HepG2 (cell line): ENCODE measurements at regions not wholly inside any gene's neighbourhood (a gene's known extent, or its start where the extent isn't known, plus 50 kb on each side); places are given as distances from the start of the nearest gene placed in this dataset.

Source experiments
- ATAC-seq: fragments of 200-7000 bp; cut with Tn5 transposase; 3 replicates; pipeline ENCODE4 v1.9.1; 2020; ENCODE audit warnings: mild to moderate bottlenecking, moderate library complexity
- BruUV-seq: library from RNA; stranded (reverse); fragments of 400-500 nt; replicated peaks from 2 replicates; lab custom pipeline; 2021; lab: Mats Ljungman, UMichigan
- CTCF ChIA-PET: fragments of 300-600 bp; formaldehyde crosslinking; extraction: SDS; loops from one replicate; lab custom pipeline; 2021; ENCODE audit warnings: low total read pairs, inconsistent platforms, low intra/inter-chr PET ratio; lab: Yijun Ruan, JAX
- POLR2A ChIA-PET: fragments of 350-600 bp; sonication (Branson Sonifier 250); formaldehyde crosslinking; loops from one replicate; lab custom pipeline; 2020; ENCODE audit warnings: antibody characterized with exemption, inconsistent platforms; lab: Yijun Ruan, JAX
- DNase-seq: peaks from one replicate; pipeline ENCODE4 v3.0.0-alpha.2; 2015; ENCODE audit warnings: low spot score
- FAIRE-seq: peaks from 3 replicates; lab custom pipeline; 2011; peaks lifted over from hg19 to GRCh38; lab: Jason Lieb, UNC
- H2AFZ ChIP-seq: one replicate; pipeline ENCODE4 v1.6.1; 2011; ENCODE audit warnings: low read length, inconsistent platforms
- H3K27ac ChIP-seq: fragments of 300-600 bp; 3 replicates; pipeline ENCODE4 v1.8.0; 2011; ENCODE audit warnings: mixed run types, mild to moderate bottlenecking, mixed read lengths, low read length, inconsistent platforms; ENCODE audit not compliant: insufficient read depth; ENCODE audit errors: extremely low read length
- H3K27me3 ChIP-seq, 2 experiments: fragments of 200-600 bp in 1 of 2; 2 replicates in 1 of 2; 3 replicates in 1 of 2; pipeline versions ENCODE4 v1.6.0 to v1.8.0; 2011; ENCODE audit warnings: low read length in 2 of 2, mild to moderate bottlenecking in 2 of 2, moderate library complexity in 2 of 2, inconsistent platforms in 1 of 2; ENCODE audit not compliant: insufficient read depth in 2 of 2, control insufficient read depth in 1 of 2
- H3K36me3 ChIP-seq, 2 experiments: fragments of 200-600 bp in 1 of 2; replicated peaks in 1 of 2; 2 replicates in 1 of 2; 3 replicates in 1 of 2; pipeline versions ENCODE4 v1.5.1 to v1.8.0; 2011; ENCODE audit warnings: low read length in 2 of 2, inconsistent platforms in 1 of 2; ENCODE audit not compliant: insufficient read depth in 2 of 2, control insufficient read depth in 1 of 2
- H3K4me1 ChIP-seq: 2 replicates; pipeline ENCODE4 v1.5.1; 2012; ENCODE audit warnings: low read length, inconsistent platforms; ENCODE audit not compliant: insufficient read depth
- H3K4me2 ChIP-seq: 2 replicates; pipeline ENCODE4 v1.6.0; 2011; ENCODE audit warnings: low read depth, low read length, inconsistent platforms
- H3K4me3 ChIP-seq, 3 experiments: fragments of 200-600 bp in 1 of 3; sonication (generic), shearing (Covaris generic) in 1 of 3; replicated peaks in 1 of 3; 2 replicates each; pipeline ENCODE4 v1.5.1; 2011 to 2016; ENCODE audit warnings: low read length in 3 of 3, inconsistent platforms in 2 of 3, low read depth in 2 of 3, mild to moderate bottlenecking in 2 of 3, control low read depth in 1 of 3, mixed read lengths in 1 of 3; ENCODE audit not compliant: insufficient read depth in 1 of 3
- H3K79me2 ChIP-seq: one replicate; pipeline ENCODE4 v1.6.1; 2011; ENCODE audit warnings: low read length, inconsistent platforms; ENCODE audit not compliant: insufficient read depth
- H3K9ac ChIP-seq: 2 replicates; pipeline ENCODE4 v1.6.0; 2011; ENCODE audit warnings: mild to moderate bottlenecking, low read depth, low read length, inconsistent platforms; ENCODE audit not compliant: insufficient read depth
- H3K9me3 ChIP-seq: 2 replicates; pipeline ENCODE4 v1.5.1; 2012; ENCODE audit warnings: mild to moderate bottlenecking, low read length
- H4K20me1 ChIP-seq: 2 replicates; pipeline ENCODE4 v1.6.0; 2011; ENCODE audit warnings: inconsistent platforms, mild to moderate bottlenecking, low read length, moderate library complexity; ENCODE audit not compliant: insufficient read depth
- AKAP8 ChIP-seq: sonication (generic); formaldehyde crosslinking; IDR thresholded peaks from 2 replicates; pipeline ENCODE4 v1.5.1; 2020; ENCODE audit warnings: mild to moderate bottlenecking, missing genetic modification reagents
- ASH2L ChIP-seq: fragments of 300-600, 200-600 bp; sonication (generic); IDR thresholded peaks from 2 replicates; pipeline ENCODE4 v1.7.0; 2017; ENCODE audit warnings: low read depth, mild to moderate bottlenecking, moderate library complexity, mixed read lengths, low read length; ENCODE audit not compliant: insufficient read length
- JUN ChIP-seq: sonication (generic); formaldehyde crosslinking; IDR thresholded peaks from 2 replicates; pipeline ENCODE4 v1.4.0; 2020; ENCODE audit warnings: mild to moderate bottlenecking, missing genetic modification reagents
- LCORL ChIP-seq, 2 experiments: fragments of 450-650 bp in 1 of 2; sonication (generic) in 1 of 2; formaldehyde crosslinking in 1 of 2; IDR thresholded peaks; 2 replicates each; pipeline versions ENCODE4 v1.5.0 to v1.6.1; 2017 to 2020; ENCODE audit warnings: antibody characterized with exemption in 1 of 2, missing genetic modification reagents in 1 of 2
- MLLT10 ChIP-seq: sonication (generic); formaldehyde crosslinking; IDR thresholded peaks from 2 replicates; pipeline ENCODE4 v1.4.0; 2020; ENCODE audit warnings: missing genetic modification reagents
- NCOA1 ChIP-seq: sonication (generic); formaldehyde crosslinking; IDR thresholded peaks from 2 replicates; pipeline ENCODE4 v1.9.0; 2021; ENCODE audit warnings: missing genetic modification reagents
- NCOR1 ChIP-seq: fragments of 200-600 bp; sonication (generic); IDR thresholded peaks from 2 replicates; pipeline ENCODE4 v1.7.0; 2017; ENCODE audit warnings: antibody characterized with exemption, low read length, borderline replicate concordance
- SMC3 ChIP-seq: IDR thresholded peaks from 2 replicates; pipeline ENCODE4 v1.6.1; 2011; ENCODE audit warnings: low read length, improper control_type of control experiment
- SOX5 ChIP-seq: IDR thresholded peaks from 2 replicates; pipeline ENCODE4 v1.6.1; 2016; ENCODE audit warnings: borderline replicate concordance
- ZFP1 ChIP-seq: IDR thresholded peaks from 2 replicates; pipeline ENCODE4 v1.6.1; 2016
- ZMYM3 ChIP-seq: sonication (generic); formaldehyde crosslinking; IDR thresholded peaks from 2 replicates; pipeline ENCODE4 v1.5.1; 2020; ENCODE audit warnings: mild to moderate bottlenecking, missing genetic modification reagents
- ZNF136 ChIP-seq: sonication (generic); formaldehyde crosslinking; IDR thresholded peaks from 2 replicates; pipeline ENCODE4 v1.8.1; 2022; ENCODE audit warnings: low read depth, mild to moderate bottlenecking, moderate library complexity, missing genetic modification reagents
- ZNF326 ChIP-seq: sonication (generic); formaldehyde crosslinking; IDR thresholded peaks from 2 replicates; pipeline ENCODE4 v1.4.0; 2020; ENCODE audit warnings: missing genetic modification reagents, borderline replicate concordance
- ZNF446 ChIP-seq: sonication (generic); formaldehyde crosslinking; IDR thresholded peaks from 2 replicates; pipeline ENCODE4 v1.5.0; 2020; ENCODE audit warnings: mild to moderate bottlenecking, missing genetic modification reagents
- ZNF563 ChIP-seq: sonication (generic); formaldehyde crosslinking; IDR thresholded peaks from 2 replicates; pipeline ENCODE4 v1.8.0; 2022; ENCODE audit warnings: mild to moderate bottlenecking, moderate library complexity, missing genetic modification reagents
- ZNF629 ChIP-seq: sonication (generic); formaldehyde crosslinking; conservative IDR thresholded peaks from 2 replicates; pipeline ENCODE4 v1.5.0; 2020; ENCODE audit warnings: missing genetic modification reagents
- ZSCAN9 ChIP-seq: IDR thresholded peaks from 2 replicates; pipeline ENCODE4 v1.6.1; 2016; ENCODE audit warnings: borderline replicate concordance
- WGBS: methylation state at CpG from one replicate; pipeline ENCODE4 v1.1.6; 2017; ENCODE audit warnings: low lambda C conversion rate; 5-methylcytosine and 5-hydroxymethylcytosine counted together
- in situ Hi-C: cut with HindIII; loops from 2 replicates; pipeline ENCODE4 v1.10.0; 2017; ENCODE audit warnings: low pct_unique_long_range_greater_than_20kb; ENCODE audit not compliant: extremely low pct_ligation_motif_present
- intact Hi-C: fragments of 100-400 bp; cut with micrococcal nuclease; formaldehyde crosslinking; loops from one replicate; pipeline ENCODE4 v1.10.0; 2022; ENCODE audit not compliant: unreplicated experiment
- TF ChIP-seq, protein P1 (sequence below): sonication (generic); formaldehyde crosslinking; IDR thresholded peaks from 2 replicates; pipeline ENCODE4 v1.4.0; 2020; ENCODE audit warnings: missing genetic modification reagents
- TF ChIP-seq, protein P2 (sequence below): sonication (generic); formaldehyde crosslinking; IDR thresholded peaks from 2 replicates; pipeline ENCODE4 v1.4.0; 2020; ENCODE audit warnings: missing genetic modification reagents

DNA sequence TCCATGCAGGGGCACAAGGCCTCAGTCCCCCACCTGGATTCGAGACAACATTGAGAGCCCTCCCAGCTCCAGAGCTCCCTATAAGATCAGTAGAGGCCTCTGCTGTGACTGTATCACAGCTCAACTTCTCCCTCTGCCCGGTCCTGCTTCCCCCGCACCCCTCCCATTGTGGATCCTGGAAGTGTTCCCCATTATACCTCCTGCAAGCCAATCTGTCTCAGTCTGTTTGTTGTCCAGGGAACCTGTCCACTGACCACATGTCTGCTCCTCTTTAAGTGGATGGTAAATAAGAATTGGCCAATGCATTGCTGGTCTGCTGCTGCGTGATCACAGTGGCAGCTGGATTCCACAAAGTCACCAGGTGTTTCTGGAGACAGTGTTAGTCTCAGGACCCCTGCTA, 259.7 kb upstream of the HABP2 start (continued):
- no peak for TF ChIP-seq MLLT10
- TF ChIP-seq ZSCAN9 (CRISPR knock-in tag) = no peak
- no peak for TF ChIP-seq NCOR1
- TF ChIP-seq ZNF563 (CRISPR knock-in tag) = no peak
- no peak for TF ChIP-seq ASH2L
- TF ChIP-seq ZMYM3 = no peak
- no peak for TF ChIP-seq AKAP8 (CRISPR knock-in tag)
- TF ChIP-seq, all 625 proteins: peak for 0

DNA sequence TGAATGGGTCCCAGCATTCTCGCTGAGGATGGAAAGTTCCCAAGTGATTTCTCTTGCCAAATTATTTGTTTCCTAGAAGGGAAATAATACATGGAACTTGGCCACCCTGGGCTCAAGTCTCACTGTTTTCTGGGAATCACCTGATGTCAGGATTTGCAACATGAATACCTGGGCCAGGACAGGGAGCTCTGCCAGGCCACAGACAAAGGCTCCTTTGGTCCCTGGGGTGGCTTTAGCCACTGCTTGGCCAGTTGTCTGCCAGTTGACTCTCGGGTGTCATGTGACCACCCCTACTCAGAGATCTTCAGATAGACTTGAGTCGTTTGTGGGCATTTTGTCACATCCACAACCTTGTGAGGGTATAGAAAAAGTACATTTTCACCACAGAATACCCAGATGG, 258.0 kb upstream of the HABP2 start:
- no peaks in the 10 kb centered on the region for H3K79me2 ChIP-seq
- intact Hi-C loops = no loop called here
- ChIA-PET CTCF (no interaction called here), POLR2A (no interaction called here)
- no peaks in the 10 kb centered on the region for H3K36me3 ChIP-seq
- H3K4me2 ChIP-seq = no peak overlapping the region
- no peak overlapping the region for H2AFZ ChIP-seq
- no peak overlapping the region for H3K9ac ChIP-seq
- ATAC-seq (no peak), DNase-seq (no peak), FAIRE-seq (no peak)
- no peak overlapping the region for H3K4me3 ChIP-seq
- H3K27ac ChIP-seq = no peak overlapping the region
- H3K27me3 ChIP-seq = no peaks in the 10 kb centered on the region; a peak in 1 of 5 replicates
- H3K9me3 ChIP-seq = no peaks in the 10 kb centered on the region
- in situ Hi-C loops = no loop called here
- WGBS = 33% methylated on average over 3 of the region's 3 CpGs
- TF ChIP-seq ZNF446 (CRISPR knock-in tag) (no peak), LCORL (IDR thresholded peaks at IDR 0.05) (no peak), LCORL (CRISPR knock-in tag; IDR thresholded peaks at IDR 0.05) (no peak)
- no TSS peak for BruUV-seq
- H4K20me1 ChIP-seq = no peaks in the 10 kb centered on the region
- H3K4me1 ChIP-seq = no peaks in the 10 kb centered on the region

DNA sequence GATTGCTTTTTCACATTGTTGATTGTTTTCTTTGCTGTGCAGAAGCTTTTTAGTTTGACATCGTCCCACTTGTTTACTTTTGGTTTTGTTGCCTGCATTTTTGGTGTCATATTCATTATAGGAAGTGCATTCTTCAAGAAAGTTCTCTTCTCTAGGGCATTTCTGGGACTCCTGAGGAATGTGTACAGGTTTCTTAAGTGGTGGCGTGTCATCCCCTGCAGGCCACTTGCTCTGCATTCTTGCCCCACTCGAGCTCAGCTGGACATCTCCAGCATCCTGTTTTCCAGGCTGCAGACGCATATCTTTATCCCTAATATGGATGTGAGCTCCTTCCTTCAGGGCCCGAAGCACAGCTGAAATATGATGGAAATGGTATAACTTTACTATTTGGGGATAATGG, 255.6 kb upstream of the HABP2 start:
- Histone ChIP-seq H4K20me1 (no peaks in the 10 kb centered on the region), H2AFZ (no peak overlapping the region), H3K27ac (no peak overlapping the region), H3K4me1 (no peaks in the 10 kb centered on the region), H3K4me2 (no peak overlapping the region), H3K9ac (no peak overlapping the region), H3K79me2 (no peaks in the 10 kb centered on the region), H3K27me3 (no peaks in the 10 kb centered on the region; a peak in 1 of 5 replicates), H3K4me3 (no peak overlapping the region), H3K36me3 (no peaks in the 10 kb centered on the region), H3K9me3 (no peaks in the 10 kb centered on the region)
- DNase-seq (no peak), FAIRE-seq (no peak), ATAC-seq (no peak)
- POLR2A ChIA-PET = no interaction called here
- no TSS peak for BruUV-seq
- CTCF ChIA-PET = no interaction called here
- in situ Hi-C loops (no loop called here), intact Hi-C loops (no loop called here)
- 27% methylated on average over 5 of the region's 5 CpGs for WGBS
- TF ChIP-seq ZFP1 (CRISPR knock-in tag) (no peak), SMC3 (no peak), JUN (no peak), ZNF326 (no peak), SOX5 (CRISPR knock-in tag) (no peak), ZNF136 (CRISPR knock-in tag) (no peak), ZNF629 (CRISPR knock-in tag) (no peak), NCOA1 (CRISPR knock-in tag) (no peak)
- TF ChIP-seq, protein P1, sequence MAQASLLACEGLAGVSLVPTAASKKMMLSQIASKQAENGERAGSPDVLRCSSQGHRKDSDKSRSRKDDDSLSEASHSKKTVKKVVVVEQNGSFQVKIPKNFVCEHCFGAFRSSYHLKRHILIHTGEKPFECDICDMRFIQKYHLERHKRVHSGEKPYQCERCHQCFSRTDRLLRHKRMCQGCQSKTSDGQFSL = no peak
- TF ChIP-seq, protein P2, sequence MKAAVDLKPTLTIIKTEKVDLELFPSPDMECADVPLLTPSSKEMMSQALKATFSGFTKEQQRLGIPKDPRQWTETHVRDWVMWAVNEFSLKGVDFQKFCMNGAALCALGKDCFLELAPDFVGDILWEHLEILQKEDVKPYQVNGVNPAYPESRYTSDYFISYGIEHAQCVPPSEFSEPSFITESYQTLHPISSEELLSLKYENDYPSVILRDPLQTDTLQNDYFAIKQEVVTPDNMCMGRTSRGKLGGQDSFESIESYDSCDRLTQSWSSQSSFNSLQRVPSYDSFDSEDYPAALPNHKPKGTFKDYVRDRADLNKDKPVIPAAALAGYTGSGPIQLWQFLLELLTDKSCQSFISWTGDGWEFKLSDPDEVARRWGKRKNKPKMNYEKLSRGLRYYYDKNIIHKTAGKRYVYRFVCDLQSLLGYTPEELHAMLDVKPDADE (CRISPR knock-in tag) = no peak
